Globus pallidus (tissue), 1 donor: ENCODE measurements at regions not wholly inside any gene's neighbourhood (a gene's known extent, or its start where the extent isn't known, plus 50 kb on each side); places are given as distances from the start of the nearest gene placed in this dataset.

ENCODE experiments used
- DNase-seq: peaks from one replicate; pipeline ENCODE4 v3.0.0-alpha.2; 2015; ENCODE audit warnings: low spot score

GRCh38 chr1:84759756-84760155, 69.5 kb upstream of the SSX2IP start:
- DNase-seq: no peak

- DNase-seq: no peak
Observed at GRCh38 chr1:84758968-84759491, 68.8 kb upstream of the SSX2IP start.

GRCh38 chr1:84758476-84758875, 68.2 kb upstream of the SSX2IP start:
- DNase-seq: no peak

- DNase-seq: no peak
Observed at GRCh38 chr1:84757301-84757700, 67.0 kb upstream of the SSX2IP start.

GRCh38 chr1:84756455-84757082, 66.3 kb upstream of the SSX2IP start:
- DNase-seq: no peak

- no peak for DNase-seq
Observed at GRCh38 chr1:84756001-84756400, 65.7 kb upstream of the SSX2IP start.

GRCh38 chr1:84755216-84755615, 65.0 kb upstream of the SSX2IP start:
- DNase-seq: no peak

GRCh38 chr1:84754386-84754703, 64.1 kb upstream of the SSX2IP start:
- DNase-seq: no peak

- DNase-seq: peak; percentile 81
Observed at GRCh38 chr1:84753516-84754385, 63.5 kb upstream of the SSX2IP start.

GRCh38 chr1:84750110-84750730, 60.0 kb upstream of the SSX2IP start:
- no peak for DNase-seq

- no peak for DNase-seq
Observed at GRCh38 chr1:84749427-84749826, 59.2 kb upstream of the SSX2IP start.

- DNase-seq: no peak
Observed at GRCh38 chr1:84748364-84748763, 58.1 kb upstream of the SSX2IP start.

- DNase-seq: no peak
Observed at GRCh38 chr1:84745857-84746256, 55.6 kb upstream of the SSX2IP start.

GRCh38 chr1:84743896-84744295, 53.6 kb upstream of the SSX2IP start:
- DNase-seq: no peak

GRCh38 chr1:84742653-84743052, 52.4 kb upstream of the SSX2IP start:
- DNase-seq: no peak

- DNase-seq: no peak
Observed at GRCh38 chr1:84740050-84740714, 49.9 kb upstream of the SSX2IP start.
